DND-41 (cell line): ENCODE measurements at regions not wholly inside any gene's neighbourhood (a gene's known extent, or its start where the extent isn't known, plus 50 kb on each side); places are given as distances from the start of the nearest gene placed in this dataset.

Source experiments
- ATAC-seq: fragments of 200-7000 bp; cut with Tn5 transposase; 3 replicates; pipeline ENCODE4 v1.9.1; 2021; ENCODE audit warnings: low read depth; ENCODE audit not compliant: insufficient read depth
- DNase-seq: peaks from one replicate; pipeline ENCODE4 v3.0.0-alpha.2; 2020
- H2AFZ ChIP-seq: 2 replicates; pipeline ENCODE4 v1.6.0; 2012; ENCODE audit warnings: low read depth, low read length
- H3K27ac ChIP-seq: 2 replicates; pipeline ENCODE4 v1.5.1; 2012; ENCODE audit warnings: low read length, inconsistent platforms
- H3K27me3 ChIP-seq: fragments of 200-600 bp; sonication (generic); 2 replicates; pipeline ENCODE4 v1.6.0; 2012; ENCODE audit warnings: low read length, mild to moderate bottlenecking, inconsistent platforms; ENCODE audit not compliant: insufficient read depth, poor library complexity
- H3K36me3 ChIP-seq: 2 replicates; pipeline ENCODE4 v1.5.1; 2012; ENCODE audit warnings: low read length, inconsistent platforms; ENCODE audit not compliant: insufficient read depth
- H3K4me1 ChIP-seq: 2 replicates; pipeline ENCODE4 v1.5.1; 2012; ENCODE audit warnings: mild to moderate bottlenecking, low read length; ENCODE audit not compliant: insufficient read depth
- H3K4me2 ChIP-seq: 2 replicates; pipeline ENCODE4 v1.6.0; 2012; ENCODE audit warnings: mild to moderate bottlenecking, moderate library complexity, low read length, inconsistent platforms; ENCODE audit not compliant: insufficient read depth
- H3K4me3 ChIP-seq, 2 experiments: fragments of 200-600 bp in 1 of 2; shearing (Covaris generic) in 1 of 2; 2 replicates each; pipeline ENCODE4 v1.5.1; 2012 to 2016; ENCODE audit warnings: inconsistent platforms in 2 of 2, low read length in 2 of 2, mild to moderate bottlenecking in 2 of 2, low read depth in 1 of 2, moderate library complexity in 1 of 2
- H3K79me2 ChIP-seq: 2 replicates; pipeline ENCODE4 v1.6.0; 2012; ENCODE audit warnings: low read length, inconsistent platforms; ENCODE audit not compliant: insufficient read depth
- H3K9ac ChIP-seq: 2 replicates; pipeline ENCODE4 v1.6.0; 2012; ENCODE audit warnings: low read depth, mild to moderate bottlenecking, inconsistent platforms, low read length, moderate library complexity
- H3K9me3 ChIP-seq: 2 replicates; pipeline ENCODE4 v1.5.1; 2012; ENCODE audit warnings: low read length, moderate library complexity, mild to moderate bottlenecking, inconsistent platforms; ENCODE audit not compliant: insufficient read depth, severe bottlenecking
- H4K20me1 ChIP-seq: 2 replicates; pipeline ENCODE4 v1.6.0; 2012; ENCODE audit warnings: low read length; ENCODE audit not compliant: insufficient read depth
- CTCF ChIP-seq: IDR thresholded peaks from 2 replicates; pipeline ENCODE4 v1.5.1; 2012; ENCODE audit warnings: borderline replicate concordance, low read length, moderate library complexity, mild to moderate bottlenecking; ENCODE audit not compliant: poor library complexity, severe bottlenecking; ENCODE audit errors: extremely low read depth
- EZH2 ChIP-seq: IDR thresholded peaks from 3 replicates; pipeline ENCODE4 v1.6.1; 2012; ENCODE audit warnings: borderline replicate concordance, low read depth, mild to moderate bottlenecking, moderate library complexity, low read length, inconsistent platforms; ENCODE audit not compliant: severe bottlenecking

- no peak overlapping the region for H2AFZ ChIP-seq
- no peaks in the 10 kb centered on the region for H3K9me3 ChIP-seq
- H3K27ac ChIP-seq = no peak overlapping the region
- TF ChIP-seq EZH2 (no peak), CTCF (no peak)
- H3K4me3 ChIP-seq = no peak overlapping the region
- H3K36me3 ChIP-seq = no peaks in the 10 kb centered on the region
- no peak for ATAC-seq
- no peak overlapping the region for H3K9ac ChIP-seq
- no peaks in the 10 kb centered on the region for H3K27me3 ChIP-seq
- H4K20me1 ChIP-seq = no peaks in the 10 kb centered on the region
- H3K4me1 ChIP-seq = no peaks in the 10 kb centered on the region
- H3K79me2 ChIP-seq = no peaks in the 10 kb centered on the region
- no peak overlapping the region for H3K4me2 ChIP-seq
- DNase-seq = no peak
Measured at GRCh38 chr6:95501032-95501904, 76.1 kb upstream of the MANEA start.

- H3K9ac ChIP-seq = no peak overlapping the region
- no peak overlapping the region for H3K4me2 ChIP-seq
- H3K4me1 ChIP-seq = no peaks in the 10 kb centered on the region
- ATAC-seq (no peak), DNase-seq (no peak)
- no peaks in the 10 kb centered on the region for H3K9me3 ChIP-seq
- H3K27me3 ChIP-seq = no peaks in the 10 kb centered on the region
- H2AFZ ChIP-seq = no peak overlapping the region
- no peak overlapping the region for H3K4me3 ChIP-seq
- no peaks in the 10 kb centered on the region for H3K79me2 ChIP-seq
- TF ChIP-seq EZH2 (no peak), CTCF (no peak)
- no peak overlapping the region for H3K27ac ChIP-seq
- H4K20me1 ChIP-seq = no peaks in the 10 kb centered on the region
- no peaks in the 10 kb centered on the region for H3K36me3 ChIP-seq
Measured at GRCh38 chr6:95503568-95503967, 73.8 kb upstream of the MANEA start.

DNA sequence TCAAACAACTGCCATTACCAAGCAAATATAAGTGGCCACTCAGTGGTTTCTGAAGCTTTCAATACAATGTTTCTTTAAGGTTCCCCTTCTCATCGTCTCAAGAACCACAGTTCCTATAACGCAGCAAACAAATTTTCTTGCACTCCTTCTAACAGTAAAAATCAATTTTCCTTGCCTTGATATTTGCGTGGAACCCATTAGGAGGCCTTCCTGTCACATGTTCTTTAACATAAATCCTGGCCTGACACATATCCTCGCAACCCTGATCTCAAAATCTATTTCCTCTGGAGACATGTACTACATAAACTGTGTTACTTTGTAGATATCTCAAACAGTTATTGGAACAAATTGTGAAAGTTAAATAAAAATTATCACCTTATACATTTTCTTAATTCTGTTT is 65.9 kb upstream of the MANEA start:
- no peak overlapping the region for H3K4me2 ChIP-seq
- H3K27ac ChIP-seq = no peak overlapping the region
- DNase-seq (no peak), ATAC-seq (no peak)
- no peak overlapping the region for H3K4me3 ChIP-seq
- no peaks in the 10 kb centered on the region for H3K79me2 ChIP-seq
- H3K36me3 ChIP-seq = no peaks in the 10 kb centered on the region
- H3K27me3 ChIP-seq = no peaks in the 10 kb centered on the region
- no peak for TF ChIP-seq CTCF
- no peaks in the 10 kb centered on the region for H4K20me1 ChIP-seq
- H2AFZ ChIP-seq = no peak overlapping the region
- H3K9me3 ChIP-seq = no peaks in the 10 kb centered on the region
- no peak overlapping the region for H3K9ac ChIP-seq
- H3K4me1 ChIP-seq = no peaks in the 10 kb centered on the region
